Adipocyte (in vitro differentiated cells): ENCODE measurements at regions not wholly inside any gene's neighbourhood (a gene's known extent, or its start where the extent isn't known, plus 50 kb on each side); places are given as distances from the start of the nearest gene placed in this dataset.
"Not testable (repeated sequence)": the region's sequence is repeated elsewhere in the genome, so short reads cannot be mapped to it uniquely, and the experiment has no call there.

Experiments used
- DNase-seq: peaks from one replicate; pipeline ENCODE4 v3.0.0-alpha.2; 2015; ENCODE audit warnings: low read depth
- H3K27me3 ChIP-seq: replicated peaks from 2 replicates; pipeline ENCODE4 v1.7.0; 2013; ENCODE audit warnings: mild to moderate bottlenecking, low read length, moderate library complexity; ENCODE audit not compliant: control insufficient read depth, insufficient read depth
- H3K36me3 ChIP-seq: 2 replicates; pipeline ENCODE4 v1.7.0; 2013; ENCODE audit warnings: low read length, mild to moderate bottlenecking, moderate library complexity; ENCODE audit not compliant: control insufficient read depth, insufficient read depth, severe bottlenecking
- H3K4me1 ChIP-seq: 2 replicates; pipeline ENCODE4 v1.7.0; 2013; ENCODE audit warnings: mild to moderate bottlenecking, low read length, moderate library complexity; ENCODE audit not compliant: control insufficient read depth, insufficient read depth
- H3K4me3 ChIP-seq: 2 replicates; pipeline ENCODE4 v1.7.0; 2013; ENCODE audit warnings: mild to moderate bottlenecking, low read length, moderate library complexity
- H3K9ac ChIP-seq: 2 replicates; pipeline ENCODE4 v1.7.0; 2013; ENCODE audit warnings: mild to moderate bottlenecking, low read length, moderate library complexity
- H3K9me3 ChIP-seq: 2 replicates; pipeline ENCODE4 v1.7.0; 2013; ENCODE audit warnings: mild to moderate bottlenecking, low read length, moderate library complexity; ENCODE audit not compliant: control insufficient read depth

DNA sequence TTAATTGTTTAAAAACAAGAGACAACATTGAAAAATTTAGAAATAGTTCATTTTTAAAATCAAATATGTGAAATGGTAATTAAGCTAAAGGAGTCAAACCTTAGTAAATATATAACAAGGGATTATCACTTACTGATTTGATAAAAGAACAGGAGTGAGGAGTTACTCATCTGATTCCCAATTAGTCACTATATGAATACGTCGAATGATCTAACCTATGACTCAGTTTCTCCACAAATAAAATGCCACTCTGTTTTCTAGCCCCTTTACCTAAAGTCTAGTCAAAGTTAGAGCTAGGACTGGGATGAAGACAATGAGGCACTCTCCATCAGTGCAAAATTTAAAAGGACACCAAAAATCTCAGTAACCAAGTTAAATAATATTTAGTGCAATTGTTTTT, 70.4 kb upstream of the RASEF start:
- Histone ChIP-seq H3K4me3 (no peak overlapping the region), H3K9ac (no peak overlapping the region), H3K9me3 (peaks cover 4% of the 10 kb centered on the region), H3K36me3 (no peaks in the 10 kb centered on the region), H3K4me1 (no peaks in the 10 kb centered on the region), H3K27me3 (peaks cover 5% of the 10 kb centered on the region)
- no peak for DNase-seq

GRCh38 chr9:83132768-83133167, 69.8 kb upstream of the RASEF start:
- peaks cover 4% of the 10 kb centered on the region for H3K9me3 ChIP-seq
- no peak for DNase-seq
- no peak overlapping the region for H3K9ac ChIP-seq

DNA sequence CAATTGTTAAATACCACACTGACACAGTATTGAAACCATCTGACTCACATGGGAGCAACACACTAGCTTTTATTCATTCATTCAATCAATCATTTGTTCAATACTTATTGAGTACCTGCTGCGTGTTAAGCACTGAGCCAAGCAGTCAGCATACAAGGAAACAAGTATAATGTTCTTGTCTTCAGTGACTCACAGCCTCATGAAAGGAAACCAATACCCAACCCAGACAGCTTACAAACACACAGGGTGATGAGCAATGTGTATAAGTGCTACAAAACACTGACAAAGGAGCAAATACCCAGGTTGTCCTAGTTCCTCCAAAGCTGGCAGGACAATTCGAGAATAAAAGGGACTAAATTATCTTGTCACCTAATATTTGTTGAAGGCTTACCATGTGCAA, 67.6 kb upstream of the RASEF start:
- no peaks in the 10 kb centered on the region for H3K36me3 ChIP-seq
- no peaks in the 10 kb centered on the region for H3K27me3 ChIP-seq
- DNase-seq = no peak
- H3K9me3 ChIP-seq = peaks cover 4% of the 10 kb centered on the region
- H3K9ac ChIP-seq = no peak overlapping the region
- no peak overlapping the region for H3K4me3 ChIP-seq
- H3K4me1 ChIP-seq = no peaks in the 10 kb centered on the region

More at GRCh38 chr9:83132768-83133167, 69.8 kb upstream of the RASEF start:
- Histone ChIP-seq H3K4me3 (no peak overlapping the region), H3K4me1 (no peaks in the 10 kb centered on the region), H3K27me3 (peaks cover under 1% of the 10 kb centered on the region), H3K36me3 (no peaks in the 10 kb centered on the region)

GRCh38 chr9:83125671-83126070, 62.7 kb upstream of the RASEF start:
- H3K4me3 ChIP-seq = no peak overlapping the region
- H3K9ac ChIP-seq = no peak overlapping the region
- H3K36me3 ChIP-seq = no peaks in the 10 kb centered on the region
- H3K9me3 ChIP-seq = peaks cover 4% of the 10 kb centered on the region
- DNase-seq = no peak
- H3K4me1 ChIP-seq = no peaks in the 10 kb centered on the region
- peaks cover 2% of the 10 kb centered on the region for H3K27me3 ChIP-seq

DNA sequence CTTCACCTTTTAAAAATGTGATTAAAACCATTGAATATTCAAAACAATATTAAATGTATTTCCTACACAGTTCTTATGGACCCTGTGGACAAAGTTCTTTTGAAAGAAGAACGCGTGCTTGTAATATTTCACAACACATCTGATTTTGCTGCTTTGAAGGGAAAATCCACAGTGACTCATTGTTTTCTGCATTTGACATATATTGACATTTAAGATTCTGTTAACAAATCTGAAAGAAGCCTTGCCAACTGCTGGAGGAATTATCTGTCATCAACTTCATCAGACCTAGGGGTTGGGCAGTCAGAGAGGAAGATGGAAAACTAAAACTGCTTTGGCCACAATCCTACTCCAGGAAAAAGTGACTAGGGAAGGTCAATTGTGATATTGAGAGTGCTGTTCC, 56.9 kb upstream of the RASEF start:
- H3K4me1 ChIP-seq = peaks cover 8% of the 10 kb centered on the region
- H3K27me3 ChIP-seq = peaks cover 2% of the 10 kb centered on the region
- no peak for DNase-seq
- H3K9ac ChIP-seq = no peak overlapping the region
- H3K9me3 ChIP-seq = no peaks in the 10 kb centered on the region
- H3K36me3 ChIP-seq = no peaks in the 10 kb centered on the region
- H3K4me3 ChIP-seq = no peak overlapping the region

DNA sequence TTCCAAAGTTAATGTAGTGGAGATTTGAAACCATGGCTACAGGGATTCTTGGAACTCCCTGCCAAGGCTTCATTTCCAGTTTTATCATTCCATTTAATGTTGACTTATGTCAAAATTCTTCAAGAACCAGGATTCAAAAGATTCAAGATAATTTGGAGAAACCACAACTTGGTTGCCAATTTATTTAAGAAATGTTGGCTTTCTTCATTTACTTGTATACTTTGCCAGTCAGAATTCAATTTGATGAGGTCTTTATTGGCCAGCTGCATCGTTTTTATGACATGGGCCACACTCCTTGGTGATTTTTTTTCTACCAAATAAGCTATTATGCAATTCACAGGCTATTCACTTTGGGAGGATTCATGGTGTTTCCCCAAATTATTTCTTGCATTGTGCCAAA, 53.1 kb upstream of the RASEF start:
- no peaks in the 10 kb centered on the region for H3K36me3 ChIP-seq
- H3K9ac ChIP-seq = no peak overlapping the region
- no peaks in the 10 kb centered on the region for H3K27me3 ChIP-seq
- DNase-seq = no peak
- H3K4me1 ChIP-seq = peaks cover 8% of the 10 kb centered on the region
- no peak overlapping the region for H3K4me3 ChIP-seq
- H3K9me3 ChIP-seq = peaks cover 9% of the 10 kb centered on the region

- H3K4me1 ChIP-seq, DNase-seq, H3K9ac ChIP-seq: not testable (repeated sequence)
Observed at GRCh38 chr9:83113445-83113844, 50.5 kb upstream of the RASEF start.

More at GRCh38 chr9:83113445-83113844, 50.5 kb upstream of the RASEF start:
- not testable (repeated sequence) for H3K27me3 ChIP-seq, H3K4me3 ChIP-seq, H3K36me3 ChIP-seq, H3K9me3 ChIP-seq
